Left renal cortex interstitium (tissue), 4 donors: ENCODE measurements at regions not wholly inside any gene's neighbourhood (a gene's known extent, or its start where the extent isn't known, plus 50 kb on each side); places are given as distances from the start of the nearest gene placed in this dataset.
"Not testable (repeated sequence)": the region's sequence is repeated elsewhere in the genome, so short reads cannot be mapped to it uniquely, and the experiment has no call there.

Source experiments
- DNase-seq, 4 donors: peaks; one replicate each; pipeline ENCODE4 v3.0.0-alpha.2; 2013; ENCODE audit warnings: low read depth in 4 of 4, low spot score in 2 of 4, missing footprints in 1 of 4

- no peak for DNase-seq
Measured at GRCh38 chr16:63785170-63785569, 1336.7 kb downstream of the CDH11 start.

DNA sequence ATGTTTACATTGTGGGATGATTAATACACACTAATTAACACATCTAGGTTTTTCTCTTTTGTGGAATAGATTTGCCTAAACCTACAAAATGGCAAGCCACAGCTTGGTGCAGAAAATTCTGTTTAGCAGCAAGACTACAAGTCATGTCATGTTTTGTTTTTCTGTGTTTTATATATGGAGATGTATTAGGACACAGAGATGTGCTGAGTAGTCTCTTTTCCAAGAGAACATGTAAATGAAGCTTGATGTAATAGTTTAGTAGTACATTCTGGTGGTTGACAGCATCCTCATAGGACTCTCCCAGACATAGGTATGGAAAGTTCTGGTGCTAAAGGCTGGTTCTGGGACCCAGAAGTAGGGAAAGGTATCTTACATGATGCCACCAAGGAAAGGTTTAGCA lies 1345.4 kb downstream of the CDH11 start:
- DNase-seq: no peak

DNA sequence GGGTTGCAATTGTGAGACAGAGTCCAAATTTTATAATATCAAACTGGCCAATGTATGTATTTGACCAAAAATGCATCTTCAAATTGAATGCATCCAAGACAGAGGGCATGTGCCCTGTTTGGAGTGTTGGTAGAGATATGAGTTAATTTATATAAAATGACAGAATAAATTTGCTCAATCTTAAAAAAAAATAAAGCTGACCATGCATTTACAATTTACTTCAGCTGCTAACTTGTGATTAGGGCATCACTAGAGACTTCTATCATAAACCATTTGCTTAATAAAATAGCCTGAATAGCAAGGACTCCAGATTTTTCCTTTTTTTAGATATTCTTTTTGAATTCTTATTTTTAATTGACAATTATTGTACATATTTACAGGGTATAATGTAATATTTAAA lies 1345.8 kb downstream of the CDH11 start:
- DNase-seq: no peak

- DNase-seq: no peak
Measured at GRCh38 chr16:63774302-63774701, 1347.6 kb downstream of the CDH11 start.

GRCh38 chr16:63769211-63769610 lies 1352.7 kb downstream of the CDH11 start:
- DNase-seq: no peak

GRCh38 chr16:63760246-63760645 lies 1361.6 kb downstream of the CDH11 start:
- DNase-seq: not testable (repeated sequence)

GRCh38 chr16:63752347-63752746 lies 1369.5 kb downstream of the CDH11 start:
- no peak for DNase-seq

- DNase-seq: peak in 1 of 4 donors; percentile 7
Measured at GRCh38 chr16:63749276-63749675, 1372.6 kb downstream of the CDH11 start.

DNA sequence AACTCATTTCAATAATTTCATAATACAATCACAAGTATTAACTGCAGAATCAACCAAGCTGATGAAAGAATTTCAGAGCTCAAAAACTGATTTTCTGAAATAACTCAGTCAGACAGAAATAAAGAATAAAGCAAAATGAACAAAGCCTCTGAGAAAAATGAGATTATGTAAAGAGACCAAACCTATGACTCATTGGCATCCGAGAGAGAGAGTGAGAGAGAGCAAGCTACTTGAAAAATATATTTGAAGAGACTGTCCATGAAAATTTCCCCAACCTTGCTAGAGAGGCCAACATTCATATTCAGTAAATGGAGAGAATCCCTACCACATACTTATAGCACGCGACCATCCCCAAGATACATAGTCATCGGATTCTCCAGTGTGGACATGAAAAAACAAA lies 1376.4 kb downstream of the CDH11 start:
- DNase-seq: no peak

GRCh38 chr16:63744077-63744874 lies 1377.6 kb downstream of the CDH11 start:
- DNase-seq: no peak

DNA sequence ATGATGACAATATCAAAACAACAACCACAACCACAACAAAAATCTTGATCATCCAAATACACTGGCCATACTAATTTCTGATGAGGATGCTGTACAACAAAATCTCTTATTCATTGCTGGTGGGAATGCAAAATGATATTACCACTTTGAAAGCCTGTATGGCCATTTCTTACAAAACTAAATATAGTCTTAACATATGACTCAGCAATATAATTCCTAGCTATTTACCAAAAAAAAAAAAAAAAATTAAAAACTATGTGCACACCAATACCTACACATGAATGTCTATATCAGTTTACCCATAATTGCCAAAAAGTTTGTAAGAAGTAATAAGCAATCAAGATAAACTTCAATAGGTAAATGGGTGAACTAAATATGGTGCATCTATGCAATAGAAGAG lies 1379.7 kb downstream of the CDH11 start:
- no peak for DNase-seq

DNA sequence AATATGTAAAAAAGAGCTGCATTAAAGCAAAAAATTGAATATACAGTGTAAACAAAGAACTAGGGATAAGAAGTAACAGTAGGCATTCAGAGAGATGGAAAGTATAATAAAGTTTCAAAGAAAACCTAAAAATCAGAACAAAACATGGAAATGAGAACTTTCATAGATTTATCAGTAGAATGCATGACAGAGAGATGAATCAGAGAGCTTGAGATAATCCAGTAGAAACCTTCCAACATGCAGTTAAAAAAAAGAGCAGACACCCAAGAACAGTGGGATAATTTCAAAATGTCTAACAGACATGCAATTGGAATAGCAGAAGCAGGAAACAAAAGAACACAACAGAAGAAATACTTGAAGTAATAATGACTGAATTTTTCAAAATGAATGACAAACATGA lies 1384.2 kb downstream of the CDH11 start:
- no peak for DNase-seq

DNA sequence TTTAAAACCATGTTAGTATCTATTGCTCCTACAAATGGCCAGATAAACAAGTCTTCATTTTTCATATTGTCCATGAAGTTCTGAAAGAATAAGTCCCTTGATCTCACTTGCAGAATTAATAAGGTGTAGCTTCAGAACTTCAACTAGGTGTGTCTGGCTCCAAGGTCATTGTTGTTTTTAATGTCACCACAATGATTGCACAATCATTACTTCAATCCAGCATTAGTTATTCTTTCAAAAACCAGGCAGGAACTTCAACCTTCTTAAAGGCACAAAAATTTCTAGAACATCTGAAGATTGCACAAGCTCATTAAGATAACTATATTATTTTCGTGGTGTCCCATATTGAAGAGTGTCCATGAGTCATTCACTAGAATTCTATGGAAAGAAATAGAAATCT lies 1386.4 kb downstream of the CDH11 start:
- no peak for DNase-seq

DNA sequence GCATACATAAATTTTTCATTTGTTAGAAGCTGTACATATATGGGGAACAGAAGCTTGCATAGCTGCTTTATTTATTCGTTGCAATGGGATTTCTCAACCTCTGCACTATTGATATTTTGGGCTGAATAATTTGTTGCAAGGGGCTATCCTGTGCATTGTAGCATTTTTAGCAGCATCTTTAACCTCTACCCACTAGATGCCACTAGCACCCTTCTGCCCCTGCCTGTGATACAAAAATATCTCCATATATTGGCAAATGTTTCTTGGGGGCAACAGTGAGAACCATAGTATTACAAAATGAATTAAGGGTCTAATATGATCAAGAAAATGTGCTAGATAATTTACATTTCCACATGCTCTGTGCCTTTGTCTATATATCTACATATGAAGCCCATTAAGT lies 1401.0 kb downstream of the CDH11 start:
- no peak for DNase-seq

GRCh38 chr16:63719926-63720325 lies 1401.9 kb downstream of the CDH11 start:
- no peak for DNase-seq

DNA sequence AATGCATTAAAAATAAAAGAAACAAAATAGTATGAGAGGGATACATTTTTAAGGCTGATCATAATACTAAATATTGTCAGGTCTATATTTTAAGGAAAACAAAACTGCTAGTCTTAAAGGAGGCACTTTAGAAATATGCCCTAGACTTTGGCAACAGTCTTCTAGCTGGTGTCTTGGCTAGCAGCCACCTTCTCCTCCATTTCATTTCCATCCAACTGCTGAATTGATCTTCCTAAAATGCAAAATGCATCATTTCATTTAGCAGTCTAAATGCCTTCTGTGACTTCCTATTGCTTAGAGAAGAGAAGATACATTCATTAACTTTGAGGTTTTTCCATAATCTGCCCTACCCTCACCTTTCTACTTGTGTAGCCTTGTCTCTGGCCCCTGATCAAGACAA lies 1404.1 kb downstream of the CDH11 start:
- DNase-seq: no peak

GRCh38 chr16:63714876-63715275 lies 1407.0 kb downstream of the CDH11 start:
- DNase-seq: no peak

- DNase-seq: peak in 3 of 4 donors; percentile 41 to 50 (median 45)
Measured at GRCh38 chr16:63712725-63713124, 1409.1 kb downstream of the CDH11 start.

DNA sequence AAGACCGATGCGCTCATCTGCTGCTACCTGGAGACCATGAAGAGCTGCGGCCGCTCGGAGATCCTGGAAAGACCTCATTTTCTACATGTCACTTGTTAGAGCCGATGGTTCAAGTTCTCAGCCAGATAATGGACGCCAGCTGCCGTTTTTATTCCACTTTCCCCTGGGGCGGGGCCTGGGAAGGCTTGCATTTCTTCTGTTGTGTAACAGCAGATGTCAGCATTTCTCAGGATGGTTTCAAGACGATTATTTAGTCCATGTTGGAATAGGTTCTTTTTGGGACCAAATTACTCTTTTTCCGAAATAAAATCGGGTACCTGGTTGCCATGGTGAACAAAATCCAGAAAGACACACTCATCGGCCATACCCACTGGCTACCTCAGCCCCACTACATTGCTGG lies 1418.3 kb downstream of the CDH11 start:
- DNase-seq: no peak

- DNase-seq: no peak
Measured at GRCh38 chr16:63702981-63703590, 1418.8 kb downstream of the CDH11 start.

- no peak for DNase-seq
Measured at GRCh38 chr16:63697736-63698135, 1424.1 kb downstream of the CDH11 start.

GRCh38 chr16:63695347-63695746 lies 1426.5 kb downstream of the CDH11 start:
- no peak for DNase-seq
